C4-2B (cell line): ENCODE measurements at regions not wholly inside any gene's neighbourhood (a gene's known extent, or its start where the extent isn't known, plus 50 kb on each side); places are given as distances from the start of the nearest gene placed in this dataset.

Source experiments
- H3K27ac ChIP-seq: fragments of 450-650 bp; 2 replicates; pipeline ENCODE4 v1.5.1; 2017
- CTCF ChIP-seq: fragments of 450-650 bp; conservative IDR thresholded peaks from 2 replicates; pipeline ENCODE4 v1.5.1; 2017; ENCODE audit warnings: mild to moderate bottlenecking
- ZFX ChIP-seq: fragments of 450-650 bp; IDR thresholded peaks from 2 replicates; pipeline ENCODE4 v1.6.1; 2017

GRCh38 chr4:144514736-144515135, 131.2 kb upstream of the HHIP start:
- no peak overlapping the region for H3K27ac ChIP-seq
- TF ChIP-seq ZFX (no peak), CTCF (no peak)

- TF ChIP-seq CTCF, result no peak
- TF ChIP-seq ZFX, result no peak
- no peak overlapping the region for H3K27ac ChIP-seq
Measured at GRCh38 chr4:144518181-144518895, 127.6 kb upstream of the HHIP start.

DNA sequence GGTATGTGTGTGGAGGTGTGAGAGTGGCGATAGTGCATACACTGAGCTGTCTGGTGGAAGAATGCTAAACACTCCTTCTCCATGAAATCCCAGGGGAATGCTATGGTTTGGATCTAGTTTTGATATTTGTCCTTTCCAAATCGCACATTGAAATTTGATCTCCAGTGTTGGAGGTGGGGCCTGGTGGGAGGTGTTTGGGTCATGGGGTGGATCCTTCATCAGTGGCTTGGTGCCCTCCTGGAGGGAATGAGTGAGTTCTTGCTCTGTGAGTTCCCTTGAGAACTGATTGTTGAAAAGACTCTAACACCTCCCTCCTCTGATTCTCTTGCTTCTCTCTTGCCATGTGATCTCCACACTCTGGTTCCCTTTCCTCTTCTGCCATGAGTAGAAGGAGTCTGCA, 114.1 kb upstream of the HHIP start:
- H3K27ac ChIP-seq, result no peak overlapping the region
- TF ChIP-seq CTCF, result no peak

DNA sequence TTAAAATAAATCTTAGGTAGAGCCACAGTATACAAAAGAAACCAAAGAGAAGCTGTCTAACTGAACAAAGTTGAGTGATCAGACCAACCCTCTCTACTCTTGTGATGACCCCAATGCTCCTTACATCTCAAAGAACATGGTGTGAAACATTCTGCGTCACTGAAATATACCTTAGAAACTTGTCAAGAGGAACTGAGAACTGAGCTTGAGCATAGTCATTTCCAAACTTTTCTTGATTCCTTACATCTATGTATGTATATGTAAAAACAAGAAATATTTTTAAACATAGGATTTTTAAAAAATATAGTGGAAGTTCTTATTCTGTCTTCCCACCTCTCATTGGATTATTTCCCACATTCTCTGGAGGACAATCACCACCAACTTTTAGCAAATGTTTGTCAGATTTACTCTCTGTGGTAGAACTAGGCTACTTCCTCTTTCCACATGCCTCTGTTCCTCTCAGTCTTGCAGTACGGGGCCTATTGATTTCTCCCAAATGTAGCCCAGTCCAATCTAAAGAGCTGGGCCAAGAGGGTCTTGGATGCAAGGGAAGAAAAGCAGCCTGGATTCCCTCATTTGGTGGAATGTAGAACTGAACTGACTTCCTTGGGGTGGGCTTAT, 98.2 kb upstream of the HHIP start:
- H3K27ac ChIP-seq, result no peak overlapping the region
- no peak for TF ChIP-seq ZFX
- no peak for TF ChIP-seq CTCF

GRCh38 chr4:144556636-144557035, 89.3 kb upstream of the HHIP start:
- TF ChIP-seq CTCF, result no peak
- no peak for TF ChIP-seq ZFX
- H3K27ac ChIP-seq, result no peak overlapping the region

DNA sequence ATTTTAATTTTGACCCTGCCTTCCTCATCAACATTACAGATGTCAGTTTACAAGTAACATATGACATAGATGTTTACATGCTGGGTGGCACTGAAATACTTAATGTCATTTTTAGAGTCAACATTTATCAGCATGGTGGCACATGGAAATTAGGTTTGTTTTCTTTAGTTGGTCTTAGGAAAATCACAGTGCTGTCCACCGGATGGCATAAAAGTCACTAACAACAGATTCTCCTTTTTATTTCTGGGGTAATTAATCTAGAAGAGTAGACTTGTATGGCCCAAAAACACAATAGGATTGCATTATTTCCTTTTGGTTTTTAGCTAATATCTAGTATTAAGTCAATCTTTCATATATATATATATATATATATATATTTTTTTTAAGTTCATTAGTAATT, 88.6 kb upstream of the HHIP start:
- no peak overlapping the region for H3K27ac ChIP-seq
- no peak for TF ChIP-seq ZFX
- no peak for TF ChIP-seq CTCF

GRCh38 chr4:144562019-144562705, 83.8 kb upstream of the HHIP start:
- no peak overlapping the region for H3K27ac ChIP-seq
- TF ChIP-seq ZFX (no peak), CTCF (no peak)
